ENCODE measurements at regions not wholly inside any gene's neighbourhood (a gene's known extent, or its start where the extent isn't known, plus 50 kb on each side); places are given as distances from the start of the nearest gene placed in this dataset.

DNA sequence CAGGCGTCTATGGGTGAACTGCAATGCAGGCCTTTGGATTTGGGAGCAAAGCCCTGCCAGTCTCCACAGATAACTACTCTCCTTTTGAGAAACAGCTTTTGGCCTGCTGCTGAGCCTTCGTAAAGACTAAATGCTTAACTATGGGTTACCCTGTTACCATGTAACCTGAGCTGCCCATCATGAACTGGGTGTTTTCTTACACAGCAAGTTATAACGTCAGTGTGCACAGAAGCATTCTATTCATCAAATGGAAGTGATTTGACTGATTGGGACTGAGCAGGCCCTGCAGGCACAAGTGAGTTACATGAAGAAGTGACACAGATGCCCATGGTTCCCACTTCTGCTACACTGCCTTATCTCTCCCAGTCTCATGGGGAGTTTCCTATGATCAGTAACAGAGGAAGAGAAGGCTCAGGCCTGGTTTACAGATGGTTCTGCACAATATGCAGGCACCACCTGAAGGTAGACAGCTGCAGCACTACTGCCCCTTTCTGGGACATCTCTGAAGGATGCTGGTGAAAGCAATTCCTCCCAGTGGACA lies 319.1 kb downstream of the CD83 start:
- DNase-seq (ENCODE audit: low spot score), result no peak

DNA sequence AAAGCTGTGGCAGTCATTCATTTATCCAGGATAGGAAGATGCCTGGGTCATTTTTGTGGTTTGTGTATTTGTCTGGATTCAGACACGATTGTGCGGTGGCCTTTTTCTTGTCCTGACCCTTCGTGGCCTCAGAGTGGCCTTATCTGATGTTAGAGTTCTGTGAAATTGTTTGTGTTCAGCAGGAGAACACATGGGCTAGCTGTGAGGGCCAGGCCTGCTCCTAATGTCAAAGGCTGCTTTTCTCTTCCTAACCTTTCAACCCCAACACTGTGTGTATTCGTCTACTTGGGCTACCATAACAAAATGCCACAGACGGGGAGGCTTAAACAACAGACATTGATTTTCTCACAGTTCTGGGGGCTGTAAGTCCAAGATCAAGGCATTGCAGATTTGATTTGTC lies 321.8 kb downstream of the CD83 start:
- no peak for DNase-seq (ENCODE audit: low spot score)

DNA sequence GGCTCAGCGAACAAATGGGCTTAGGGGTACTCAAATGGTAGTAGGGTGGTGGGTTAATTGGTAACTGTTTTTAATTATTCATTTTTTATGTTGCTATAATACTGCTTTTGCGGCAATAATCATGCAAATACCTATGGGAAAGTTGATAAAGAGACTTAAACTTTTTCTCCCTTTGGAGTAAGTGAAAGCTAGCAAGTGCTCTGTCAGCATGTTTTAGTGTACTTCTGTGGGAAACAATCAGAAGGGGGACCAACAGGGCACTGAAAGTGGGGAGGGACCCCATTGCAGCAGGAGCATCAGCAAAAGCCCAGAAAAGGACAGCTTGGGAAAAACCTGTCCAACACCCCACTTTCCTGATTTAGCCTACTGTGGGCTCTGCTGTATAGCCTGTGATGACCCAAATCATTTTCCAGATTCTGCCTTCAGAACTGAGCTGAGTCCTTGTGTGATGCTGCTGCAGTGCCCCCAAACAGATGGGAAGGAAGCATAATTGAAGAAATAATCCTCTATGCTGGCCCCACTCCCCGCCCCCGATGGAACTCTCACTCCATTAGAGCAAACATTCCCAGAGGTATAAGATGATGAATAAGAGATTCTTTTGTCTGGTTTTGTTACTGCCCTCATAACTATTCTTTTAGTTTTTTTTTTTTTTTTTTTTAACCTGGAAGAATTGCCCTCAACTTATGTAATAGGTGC lies 322.8 kb downstream of the CD83 start:
- no peak for DNase-seq (ENCODE audit: low spot score)

DNA sequence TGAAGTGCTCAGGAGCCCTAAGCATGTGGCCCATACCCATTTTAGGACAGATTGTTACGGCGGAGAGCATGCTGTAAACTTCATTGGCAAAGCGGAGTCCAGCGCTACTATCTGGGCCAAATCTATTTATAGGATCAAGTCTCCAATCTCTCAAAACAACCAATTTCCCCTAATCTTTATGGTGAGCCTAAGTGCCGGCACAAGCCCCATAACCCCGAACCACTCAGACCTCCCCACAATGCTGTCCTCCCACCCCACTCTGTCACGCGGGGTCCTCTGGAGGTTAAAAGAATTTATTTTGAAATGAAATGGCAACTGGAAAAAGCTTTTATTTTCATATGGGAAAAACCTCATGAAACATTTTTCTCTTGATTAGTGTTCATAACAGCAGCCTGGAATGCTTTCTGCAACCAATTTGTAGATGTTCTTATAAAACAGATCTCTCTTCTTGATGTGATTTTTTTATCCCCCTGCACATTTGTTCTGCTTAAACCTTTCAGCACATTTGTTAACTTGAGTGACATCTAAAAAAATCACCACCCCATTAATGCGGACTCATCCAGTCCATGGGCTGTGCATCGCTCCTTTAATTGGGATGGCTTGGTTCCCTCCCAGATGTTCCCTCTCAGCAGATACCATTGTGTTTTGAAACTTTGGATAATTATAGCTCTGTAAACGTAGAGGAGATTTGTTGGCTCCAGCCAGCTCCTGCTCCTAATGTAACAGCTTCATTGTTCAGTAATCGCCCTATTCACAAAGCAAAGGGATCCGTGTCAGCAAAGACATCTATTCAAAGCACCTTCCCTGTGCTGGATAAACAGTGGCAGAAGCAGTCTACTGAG lies 323.6 kb downstream of the CD83 start:
- no peak for DNase-seq (ENCODE audit: low spot score)

DNA sequence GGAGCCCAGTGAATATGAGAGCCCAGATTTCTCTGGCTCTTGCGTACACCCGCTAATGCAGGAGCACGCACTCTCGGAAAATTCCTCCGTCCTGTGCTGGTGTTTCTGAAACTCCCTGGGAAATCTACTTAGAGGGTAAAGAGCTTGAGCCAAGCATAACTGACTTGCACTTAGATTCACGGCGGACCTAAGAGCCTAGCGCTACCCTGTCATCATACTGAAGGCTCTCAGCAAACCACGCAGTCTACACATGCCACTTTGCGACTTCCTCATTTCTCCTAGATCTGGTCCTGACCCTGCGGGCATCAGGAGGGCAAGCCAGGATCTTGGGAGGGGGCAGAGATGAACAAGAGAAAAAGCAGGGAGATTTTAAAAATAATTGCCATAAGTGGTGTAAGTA lies 324.7 kb downstream of the CD83 start:
- no peak for DNase-seq (ENCODE audit: low spot score)

DNA sequence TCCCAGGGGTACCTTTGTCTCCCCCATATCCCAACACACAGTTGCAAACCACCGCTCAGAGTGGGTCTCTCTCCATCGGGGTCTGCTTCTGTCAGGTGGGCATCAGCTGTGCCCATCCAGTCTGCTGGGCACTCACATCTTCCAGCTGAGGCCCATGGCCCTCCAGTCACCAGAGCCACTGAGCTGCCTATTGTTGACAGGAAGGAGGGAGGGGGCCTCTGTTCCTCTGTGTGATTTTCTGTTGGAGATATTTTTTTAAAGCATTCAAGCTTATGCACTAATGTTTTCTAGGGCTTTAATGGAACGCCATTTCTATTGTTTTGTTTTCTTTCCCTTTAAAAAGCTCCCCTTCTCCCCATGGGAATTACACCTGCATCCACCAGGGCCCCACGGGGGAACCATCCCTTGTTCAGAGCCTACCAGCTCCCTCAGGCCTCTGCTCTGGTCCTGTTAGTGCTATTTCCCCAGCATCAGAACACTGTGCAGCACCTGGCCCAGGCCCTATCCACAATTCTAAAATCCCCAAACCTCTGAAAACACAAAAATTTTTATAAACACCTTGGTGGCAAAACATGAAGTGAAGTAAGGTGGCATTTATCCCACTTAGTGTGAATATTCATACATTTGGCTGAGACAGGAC lies 326.2 kb downstream of the CD83 start:
- DNase-seq (ENCODE audit: low spot score), result no peak

DNA sequence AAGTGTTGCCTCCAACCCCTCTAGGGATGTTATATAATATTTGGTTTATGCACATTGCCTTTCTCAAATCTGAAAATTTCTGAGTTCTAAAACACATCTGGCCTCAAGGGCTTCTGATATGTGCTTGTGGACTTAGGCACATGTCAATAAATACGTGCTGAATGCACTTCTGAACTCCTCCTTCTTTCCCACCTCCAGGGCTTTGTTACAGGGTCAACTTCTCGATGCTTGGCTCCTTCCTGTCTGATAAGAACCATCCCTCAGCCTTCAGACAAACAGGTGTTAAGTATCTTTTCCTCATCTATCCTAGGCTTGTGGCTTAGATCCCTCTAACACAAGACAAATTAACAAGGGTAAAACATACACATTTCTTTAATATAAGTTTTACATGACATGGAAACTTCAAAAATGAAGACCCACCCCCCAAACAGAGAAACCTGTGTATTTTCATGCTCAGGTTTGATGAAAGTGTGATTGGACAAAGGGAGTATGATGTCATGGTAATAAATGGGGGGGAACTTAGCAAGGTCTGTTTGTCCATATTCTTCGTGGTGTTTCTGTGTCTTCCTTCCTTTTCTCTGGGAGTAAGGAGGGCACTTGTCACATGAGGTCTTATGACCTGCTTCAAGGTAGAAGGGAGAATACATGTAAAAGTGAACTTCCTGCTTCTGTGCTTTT lies 326.9 kb downstream of the CD83 start:
- DNase-seq (ENCODE audit: low spot score), result no peak

DNA sequence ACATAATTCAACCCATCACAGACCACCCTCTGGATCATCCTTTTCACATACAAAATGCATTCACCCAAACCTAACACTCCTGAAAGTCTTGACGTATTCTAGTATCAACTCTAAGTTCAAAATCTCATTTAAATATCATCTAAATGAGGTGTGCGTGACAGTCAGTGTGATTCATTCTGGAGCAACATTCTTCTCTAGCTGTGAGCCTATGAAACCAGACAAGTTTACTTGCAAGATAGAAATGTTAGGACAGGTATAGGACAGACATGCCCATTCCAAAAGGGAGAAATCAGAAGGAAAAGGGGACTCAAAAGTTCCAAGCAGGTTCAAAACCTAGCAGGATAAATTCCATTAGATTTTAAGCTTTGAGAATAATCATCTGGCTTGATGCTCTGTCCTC lies 329.7 kb downstream of the CD83 start:
- DNase-seq (ENCODE audit: low spot score), result no peak

DNA sequence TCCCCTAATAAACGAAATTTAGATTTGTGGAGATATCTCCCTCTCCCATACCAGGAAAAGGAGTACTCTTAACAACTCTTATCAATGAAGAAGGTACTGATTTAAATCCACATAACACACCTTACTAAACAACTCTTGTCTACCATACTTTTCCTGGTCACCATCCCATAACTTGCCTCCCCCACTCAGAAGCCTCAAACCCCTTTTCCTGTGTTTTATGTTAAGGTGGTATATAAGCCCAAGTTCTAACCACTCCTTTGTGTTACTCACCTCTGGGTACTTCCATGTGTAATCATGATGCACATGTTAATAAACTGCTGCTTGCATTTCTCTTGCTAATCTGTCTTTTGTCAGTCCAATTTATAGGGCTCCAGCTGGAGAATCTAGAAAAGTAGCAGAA lies 330.7 kb downstream of the CD83 start:
- no peak for DNase-seq (ENCODE audit: low spot score)

DNA sequence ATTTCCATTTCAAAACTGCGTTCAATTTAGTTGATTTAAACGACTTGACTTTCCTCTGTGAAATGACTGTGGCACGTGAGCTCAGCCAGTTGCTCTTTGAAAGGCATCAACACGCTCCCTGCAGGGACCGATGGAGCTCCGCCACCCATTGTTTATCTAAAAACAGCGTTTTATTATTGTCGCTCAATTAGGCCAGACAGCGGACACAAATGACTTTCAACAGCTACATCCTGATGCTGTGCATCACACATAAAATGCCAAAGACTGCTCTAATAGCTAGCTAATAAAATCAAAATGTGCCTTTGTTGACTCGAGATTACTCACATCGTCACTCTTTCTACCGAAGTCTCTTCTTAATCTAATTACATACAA lies 332.5 kb downstream of the CD83 start:
- no peak for DNase-seq (ENCODE audit: low spot score)

DNA sequence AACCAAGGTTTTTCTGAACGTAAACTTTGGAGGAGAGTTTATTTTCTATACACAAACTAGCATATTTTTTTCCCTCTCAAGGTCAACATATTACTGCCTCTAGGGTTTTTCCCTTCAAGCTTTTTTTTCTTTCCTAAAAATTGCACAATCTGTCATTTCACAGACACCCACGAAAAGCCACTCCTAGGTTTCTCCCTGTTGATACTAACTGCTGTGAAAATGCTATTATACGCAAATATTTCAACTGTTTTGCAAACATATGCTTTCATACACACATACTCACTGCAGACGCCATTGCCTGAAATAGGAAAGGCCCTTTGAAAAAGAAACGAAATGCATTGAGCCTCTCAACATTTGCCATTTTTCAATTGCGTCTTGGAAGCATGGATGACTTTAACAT lies 333.0 kb downstream of the CD83 start:
- no peak for DNase-seq (ENCODE audit: low spot score)

DNA sequence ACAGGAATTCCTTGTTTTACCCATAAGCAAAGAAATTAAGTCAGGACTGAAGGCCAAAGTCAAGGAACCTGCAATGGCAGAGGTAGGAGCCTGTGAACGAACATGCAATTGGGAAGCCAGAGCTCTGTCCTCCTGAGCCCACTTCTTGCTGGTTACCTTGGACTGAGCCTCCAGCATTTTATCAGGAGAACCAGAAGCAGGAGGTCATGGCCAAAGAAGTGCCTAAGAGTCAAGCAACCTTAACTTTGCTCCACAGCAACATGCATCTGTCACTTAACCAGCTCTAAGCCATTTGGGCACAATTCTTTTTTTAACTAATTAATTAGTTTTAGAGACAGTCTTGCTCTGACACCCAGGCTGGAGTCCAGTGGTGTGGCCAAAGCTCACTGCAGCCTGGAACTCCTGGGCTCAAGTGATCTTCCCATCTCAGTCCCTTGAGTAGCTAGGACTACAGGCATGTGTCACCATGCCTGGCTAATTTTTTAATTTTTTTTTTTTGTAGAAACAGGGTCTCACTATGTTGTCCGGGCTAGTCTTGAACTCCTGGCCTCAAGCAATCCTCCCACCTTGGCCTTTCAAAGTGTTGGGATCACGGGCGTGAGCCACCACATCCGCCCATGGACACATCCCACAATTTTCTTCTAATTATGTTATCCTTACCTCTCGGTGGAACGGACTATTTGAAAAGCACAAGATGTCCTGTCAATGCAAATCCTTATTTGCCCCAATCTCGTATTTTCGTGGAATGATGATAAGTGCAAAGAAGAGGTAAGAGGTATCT lies 334.2 kb downstream of the CD83 start:
- DNase-seq (ENCODE audit: low spot score), result no peak

DNA sequence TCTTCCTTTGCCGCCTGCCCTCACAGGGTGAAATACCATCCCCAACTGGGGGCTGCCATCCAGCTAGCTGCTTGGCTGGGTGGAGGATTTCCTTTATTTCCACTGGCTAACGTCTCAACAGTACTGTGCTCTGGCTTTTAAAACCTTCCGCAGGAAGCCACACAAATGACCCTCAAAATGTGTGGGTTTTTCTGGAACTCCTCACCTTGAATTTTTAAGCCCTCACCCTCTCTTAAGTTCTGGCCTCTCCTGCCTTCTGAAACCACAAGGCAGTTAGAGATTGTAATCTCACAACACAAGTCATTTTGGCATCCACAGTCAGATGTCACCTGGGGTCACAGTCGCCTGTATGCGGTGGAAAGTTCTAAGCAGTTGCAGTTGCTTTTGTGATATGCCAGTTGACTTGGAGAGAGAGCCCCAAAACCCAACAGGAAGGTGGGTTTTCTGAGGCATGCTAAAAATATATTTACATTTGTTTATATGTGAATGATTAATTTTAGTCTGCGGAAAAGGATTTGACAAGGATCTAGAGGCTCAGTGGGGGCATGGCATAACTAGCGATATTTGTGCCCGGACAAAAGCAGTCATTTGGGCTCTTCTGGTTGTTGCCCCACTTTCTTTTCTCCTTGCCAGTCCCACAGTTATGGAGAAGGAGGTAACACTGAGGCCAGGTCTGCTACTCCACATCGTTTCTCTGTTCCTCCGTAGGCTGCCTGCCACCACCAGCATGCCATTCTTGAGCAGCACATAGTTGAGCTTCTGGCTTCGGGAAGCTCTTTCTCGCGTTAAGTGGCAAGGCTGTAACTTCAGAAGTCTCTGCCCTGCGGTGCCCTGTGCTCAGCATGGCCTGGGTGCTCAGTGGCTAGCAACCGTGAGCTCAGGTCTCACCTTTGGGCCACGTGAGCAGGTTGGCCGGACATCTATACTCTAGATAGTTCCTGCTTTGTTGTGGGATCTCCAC lies 335.3 kb downstream of the CD83 start:
- peak; percentile 26 for DNase-seq (ENCODE audit: low spot score)

DNA sequence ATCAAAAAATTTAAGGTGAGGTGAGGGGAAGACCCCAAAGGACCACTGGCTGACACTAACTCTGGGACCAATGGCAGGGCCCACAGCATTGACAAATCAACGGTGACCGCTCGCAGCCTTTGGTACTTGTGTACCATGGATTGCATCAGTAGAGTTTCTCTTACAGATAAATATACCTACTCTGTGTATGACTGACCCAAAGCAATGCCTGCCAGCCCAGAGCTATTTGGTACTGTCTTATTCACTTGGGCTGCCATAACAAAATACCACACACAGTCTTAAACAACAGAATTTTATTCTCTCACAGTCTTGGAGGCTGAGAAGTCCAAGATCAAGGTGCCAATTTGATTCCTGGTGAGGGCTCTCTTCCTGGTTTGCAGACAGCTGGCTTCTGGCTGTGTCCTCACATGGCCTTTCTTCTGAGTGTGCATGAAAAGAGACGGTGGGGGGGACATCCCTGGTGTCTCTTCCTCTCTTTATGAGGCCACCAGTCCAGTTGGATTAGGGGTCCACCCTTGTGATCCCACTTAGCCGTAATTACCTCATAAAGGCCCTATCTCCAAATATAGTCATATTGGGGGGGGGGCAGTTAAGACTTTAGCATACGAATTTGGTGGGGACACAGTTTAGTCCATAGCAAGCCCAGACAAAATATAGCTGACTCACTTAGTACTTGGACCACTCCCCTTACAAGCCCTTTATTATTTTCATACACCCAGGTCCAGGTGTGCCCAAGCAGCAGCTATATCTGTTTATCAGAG lies 336.3 kb downstream of the CD83 start:
- no peak for DNase-seq (ENCODE audit: low spot score)

DNA sequence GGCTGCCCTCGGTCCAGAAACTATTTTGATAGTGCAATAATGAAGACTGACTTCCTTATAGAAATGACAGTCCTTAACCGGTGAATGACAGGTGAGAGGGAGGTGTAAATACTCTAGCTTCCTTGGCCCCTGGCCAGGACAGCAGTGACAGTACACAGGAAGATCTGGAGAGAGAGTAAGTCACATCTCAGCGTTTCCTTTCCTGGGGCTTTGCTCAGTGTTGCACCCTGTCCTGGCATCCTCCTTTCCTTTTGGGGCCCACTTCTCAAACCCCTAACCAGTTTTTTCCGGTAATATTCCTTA lies 336.9 kb downstream of the CD83 start:
- peak; percentile 13 for DNase-seq (ENCODE audit: low spot score)

DNA sequence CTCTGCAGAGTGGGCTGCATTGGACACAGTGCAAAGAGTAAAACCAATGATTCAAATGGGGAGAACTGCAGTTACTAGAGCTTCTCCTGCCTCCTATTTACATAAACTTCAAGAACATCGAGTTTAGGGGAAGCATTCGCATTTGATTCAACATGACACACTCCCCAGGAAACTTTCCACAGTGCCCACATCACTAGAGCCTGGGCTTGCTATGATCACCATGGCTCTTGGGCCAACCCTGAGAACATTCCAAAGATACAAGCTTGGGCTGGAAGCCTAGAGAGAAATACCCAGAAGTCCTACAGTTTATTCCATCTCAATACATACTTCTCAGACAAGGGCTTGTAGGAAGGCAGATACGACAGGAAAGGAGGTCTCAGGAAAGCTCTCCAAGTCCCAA lies 337.9 kb downstream of the CD83 start:
- DNase-seq (ENCODE audit: low spot score), result no peak

DNA sequence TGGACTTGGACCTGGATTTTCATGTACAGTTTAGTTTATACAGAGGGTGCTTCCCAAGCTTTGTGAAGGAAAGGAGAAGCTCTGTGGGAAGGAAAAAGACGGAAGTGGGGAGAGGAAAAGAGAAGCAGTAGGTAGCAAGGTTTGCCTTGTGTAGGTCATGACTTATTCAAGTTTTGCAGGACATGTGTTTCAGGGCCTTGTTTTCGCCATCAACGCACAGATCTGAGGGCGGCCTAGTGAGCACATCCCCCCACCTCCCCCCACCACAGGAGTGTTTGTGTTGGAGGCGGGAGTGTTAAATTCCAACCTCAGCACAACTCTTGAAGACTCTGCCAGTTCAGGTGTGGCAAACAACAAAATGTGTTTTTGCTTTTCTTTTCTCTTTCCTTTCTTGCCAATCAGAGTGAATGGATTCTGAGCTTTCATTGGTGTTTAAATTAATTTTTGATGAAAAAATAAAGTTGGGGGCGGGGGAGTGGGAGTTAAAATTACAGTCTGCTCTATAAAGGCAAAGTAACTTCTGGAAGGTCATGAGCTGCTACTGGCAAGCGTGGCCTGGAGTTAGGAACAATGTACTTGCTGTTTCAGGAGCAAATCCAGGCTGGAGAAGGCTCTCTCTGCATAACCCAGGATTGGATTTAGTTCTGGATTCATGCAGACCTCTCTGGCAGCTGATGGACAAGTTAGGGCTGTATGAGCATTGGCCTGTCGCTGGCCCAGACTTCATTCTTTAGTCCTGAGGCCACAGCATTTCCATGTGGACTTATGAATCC lies 338.5 kb downstream of the CD83 start:
- DNase-seq (ENCODE audit: low spot score), result no peak

DNA sequence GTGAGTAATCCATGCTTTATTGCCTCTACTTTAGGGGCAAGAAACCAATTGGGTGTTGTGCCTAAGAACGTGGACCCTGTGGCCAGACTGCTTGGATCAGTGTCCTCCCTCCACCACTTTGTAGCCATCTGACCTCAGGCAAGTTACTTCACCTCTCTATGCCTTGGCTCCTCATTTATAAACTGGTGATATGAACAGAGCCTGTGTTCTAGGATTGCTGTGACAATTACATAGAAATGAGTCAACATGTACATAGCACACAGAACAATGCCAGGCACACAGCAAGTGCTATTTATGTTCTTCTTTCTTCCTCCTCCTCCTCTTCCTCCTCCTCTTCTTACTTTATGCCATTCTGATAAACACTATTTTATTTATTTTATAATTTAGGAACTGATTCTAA lies 339.4 kb downstream of the CD83 start:
- no peak for DNase-seq (ENCODE audit: low spot score)

DNA sequence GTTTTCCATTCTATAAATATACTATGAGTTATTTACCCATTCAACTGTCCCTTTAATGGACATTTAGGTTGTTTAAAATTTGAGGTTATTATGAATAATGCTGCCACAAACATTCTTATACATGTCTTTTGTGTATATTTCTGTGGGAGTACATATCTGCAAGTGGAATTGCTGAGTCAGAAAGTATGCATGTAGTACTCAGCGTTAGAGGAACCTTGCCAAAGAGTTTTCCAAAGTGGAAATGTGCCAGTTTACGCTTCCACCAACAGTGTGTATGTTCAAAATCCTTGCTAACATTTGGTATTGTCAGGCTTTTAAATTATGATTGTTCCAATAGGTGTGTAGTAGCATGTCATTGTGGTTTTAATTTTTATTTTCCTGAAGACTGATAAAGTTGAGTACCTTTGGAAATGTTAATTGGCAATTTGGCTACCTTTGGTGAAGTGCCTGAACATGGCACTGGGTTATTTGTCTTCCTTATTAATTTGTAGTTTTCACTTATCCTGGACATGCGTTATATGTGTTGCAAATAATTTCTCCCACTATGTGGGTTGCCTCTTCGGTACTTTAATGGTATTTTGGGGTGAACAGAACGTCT lies 341.2 kb downstream of the CD83 start:
- no peak for DNase-seq (ENCODE audit: low spot score)

Data from CD4-positive, alpha-beta T cell treated with Interleukin-2 at 100 ng/mL for 4 hours (primary cell).